Epithelial cell of esophagus (primary cell): ENCODE measurements at regions not wholly inside any gene's neighbourhood (a gene's known extent, or its start where the extent isn't known, plus 50 kb on each side); places are given as distances from the start of the nearest gene placed in this dataset.
"Not testable (repeated sequence)": the region's sequence is repeated elsewhere in the genome, so short reads cannot be mapped to it uniquely, and the experiment has no call there.

Experiments used
- DNase-seq: peaks from one replicate; pipeline ENCODE4 v3.0.0; 2010; ENCODE audit warnings: low read depth
- H3K4me3 ChIP-seq: 2 replicates; pipeline ENCODE4 v1.5.1; 2011; ENCODE audit warnings: mild to moderate bottlenecking, low read length, control low read depth
- TF ChIP-seq, protein P1 (sequence below): IDR thresholded peaks from 2 replicates; pipeline ENCODE4 v1.5.1; 2011; ENCODE audit warnings: low read depth, mild to moderate bottlenecking, low read length, control low read depth, inconsistent platforms; ENCODE audit not compliant: insufficient read depth; ENCODE audit errors: missing control alignments

DNA sequence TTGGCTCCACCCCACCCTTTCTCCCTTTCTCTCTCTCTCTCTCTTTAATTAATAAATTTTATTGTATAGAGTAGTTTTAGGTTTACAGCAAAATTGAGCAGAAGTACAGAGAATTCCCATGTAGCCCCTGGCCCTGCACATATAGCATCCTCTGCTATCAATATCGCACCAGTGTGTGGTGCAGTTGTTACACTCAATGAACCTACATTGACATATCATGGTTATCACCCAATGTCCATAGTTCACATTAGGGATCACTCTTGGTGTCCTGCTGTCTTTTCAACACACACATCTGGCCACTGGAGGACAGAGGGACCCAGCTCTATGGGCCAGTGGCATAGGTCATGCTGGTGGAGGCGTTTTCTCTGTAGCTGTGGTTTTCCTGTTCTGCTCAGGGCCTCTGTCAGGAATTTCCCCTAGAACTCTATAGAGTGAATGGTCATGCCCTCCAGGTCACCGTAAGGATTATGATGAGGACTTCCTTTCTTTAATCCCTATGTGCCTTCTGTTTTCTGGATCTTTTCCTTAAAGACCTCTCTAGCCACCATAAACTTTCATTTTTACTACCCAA is 98.2 kb upstream of the NAV2 start:
- TF ChIP-seq, protein P1, sequence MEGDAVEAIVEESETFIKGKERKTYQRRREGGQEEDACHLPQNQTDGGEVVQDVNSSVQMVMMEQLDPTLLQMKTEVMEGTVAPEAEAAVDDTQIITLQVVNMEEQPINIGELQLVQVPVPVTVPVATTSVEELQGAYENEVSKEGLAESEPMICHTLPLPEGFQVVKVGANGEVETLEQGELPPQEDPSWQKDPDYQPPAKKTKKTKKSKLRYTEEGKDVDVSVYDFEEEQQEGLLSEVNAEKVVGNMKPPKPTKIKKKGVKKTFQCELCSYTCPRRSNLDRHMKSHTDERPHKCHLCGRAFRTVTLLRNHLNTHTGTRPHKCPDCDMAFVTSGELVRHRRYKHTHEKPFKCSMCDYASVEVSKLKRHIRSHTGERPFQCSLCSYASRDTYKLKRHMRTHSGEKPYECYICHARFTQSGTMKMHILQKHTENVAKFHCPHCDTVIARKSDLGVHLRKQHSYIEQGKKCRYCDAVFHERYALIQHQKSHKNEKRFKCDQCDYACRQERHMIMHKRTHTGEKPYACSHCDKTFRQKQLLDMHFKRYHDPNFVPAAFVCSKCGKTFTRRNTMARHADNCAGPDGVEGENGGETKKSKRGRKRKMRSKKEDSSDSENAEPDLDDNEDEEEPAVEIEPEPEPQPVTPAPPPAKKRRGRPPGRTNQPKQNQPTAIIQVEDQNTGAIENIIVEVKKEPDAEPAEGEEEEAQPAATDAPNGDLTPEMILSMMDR, result no peak
- DNase-seq, result no peak

DNA sequence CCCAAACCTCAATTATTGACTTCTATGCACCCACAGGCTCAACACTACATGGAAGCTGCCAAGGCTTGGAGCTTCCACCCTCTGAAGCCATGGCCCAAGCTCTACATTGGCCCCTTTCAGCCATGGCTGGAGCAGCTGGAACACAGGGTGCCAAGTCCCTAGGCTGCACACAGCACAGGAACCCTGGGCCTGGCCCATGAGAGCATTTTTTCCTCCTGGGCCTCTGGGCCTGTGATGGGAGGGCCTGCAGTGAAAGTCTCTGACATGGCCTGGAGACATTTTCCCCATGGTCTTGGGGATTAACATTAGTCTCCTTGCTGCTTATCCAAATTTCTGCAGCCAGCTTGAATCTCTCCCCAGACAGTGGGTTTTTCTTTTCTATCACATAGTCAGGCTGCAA is 100.6 kb upstream of the NAV2 start:
- DNase-seq, H3K4me3 ChIP-seq: not testable (repeated sequence)

More for the DNA sequence above, 98.2 kb upstream of the NAV2 start:
- H3K4me3 ChIP-seq, result no peak overlapping the region

DNA sequence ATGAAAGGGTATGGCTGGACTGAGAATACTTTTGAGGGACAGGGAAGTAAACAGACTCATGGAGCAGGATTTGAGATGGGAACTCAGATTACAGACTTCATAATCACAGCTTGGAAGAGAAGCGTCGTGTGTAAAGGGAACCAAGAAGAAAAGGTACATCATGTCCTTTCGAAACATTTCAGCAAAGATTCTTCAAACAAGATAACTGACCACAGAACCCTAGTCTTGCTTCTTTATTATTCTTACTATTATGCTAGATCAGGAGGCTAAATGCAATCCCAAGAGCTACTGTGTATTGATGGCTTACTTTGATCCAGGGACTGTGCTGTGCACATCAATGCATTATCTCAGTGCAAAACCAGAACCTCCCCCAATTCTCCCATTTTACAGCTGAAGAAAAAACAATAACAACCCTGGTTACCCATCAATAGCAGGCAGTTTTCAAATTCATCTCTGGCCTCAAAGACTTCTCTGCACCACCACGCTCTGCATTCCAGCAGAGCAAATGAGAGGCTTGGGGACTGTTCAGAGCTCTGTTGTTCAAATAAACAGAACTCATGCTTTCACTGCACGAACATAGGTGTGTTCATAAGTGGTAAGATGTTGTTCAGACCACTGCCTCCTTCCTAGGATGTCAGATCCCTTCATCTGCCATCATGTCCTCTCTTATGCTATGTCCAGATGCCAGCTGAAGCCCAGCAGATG is 104.8 kb upstream of the NAV2 start:
- TF ChIP-seq, protein P1, result no peak
- H3K4me3 ChIP-seq, result no peak overlapping the region
- DNase-seq, result no peak

DNA sequence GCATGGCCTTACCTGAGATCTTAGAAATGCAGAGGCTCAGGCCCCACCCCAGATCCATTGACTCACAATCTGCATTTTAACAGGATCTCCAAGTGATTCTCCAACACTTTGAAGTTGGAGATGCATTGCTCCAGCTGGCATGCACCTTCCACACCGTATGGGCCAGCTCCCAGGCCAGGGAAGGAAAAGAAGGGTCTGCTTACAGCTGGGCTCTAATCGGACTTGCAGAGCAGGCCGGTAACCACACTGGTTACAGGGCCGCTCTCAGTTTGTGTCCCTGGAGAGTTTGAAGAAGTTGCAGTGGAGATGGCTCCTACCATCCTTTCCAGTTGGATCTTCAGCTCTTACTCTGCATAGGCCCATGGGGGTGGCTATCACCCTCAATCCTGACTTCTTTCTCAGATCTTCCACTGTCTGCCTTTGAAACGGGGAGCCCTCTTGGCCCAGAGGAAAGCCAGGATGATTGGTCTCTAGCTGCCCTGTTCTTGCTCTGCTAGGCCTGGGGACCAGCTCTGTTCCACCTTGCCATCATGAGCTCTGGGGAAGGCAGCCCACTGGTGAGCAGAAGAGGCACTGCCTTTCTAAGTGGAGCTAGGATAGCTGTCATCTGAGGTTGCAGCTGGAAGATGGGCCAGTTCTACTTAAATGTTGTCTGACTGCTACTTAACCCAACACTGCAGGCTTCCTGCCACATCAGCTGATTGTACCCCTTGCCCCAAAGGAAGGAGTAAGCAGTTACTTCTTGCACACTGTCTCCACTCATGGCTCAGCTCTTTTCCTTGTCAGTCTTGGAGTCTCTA is 105.6 kb upstream of the NAV2 start:
- no peak overlapping the region for H3K4me3 ChIP-seq
- TF ChIP-seq, protein P1, result no peak
- DNase-seq, result no peak

DNA sequence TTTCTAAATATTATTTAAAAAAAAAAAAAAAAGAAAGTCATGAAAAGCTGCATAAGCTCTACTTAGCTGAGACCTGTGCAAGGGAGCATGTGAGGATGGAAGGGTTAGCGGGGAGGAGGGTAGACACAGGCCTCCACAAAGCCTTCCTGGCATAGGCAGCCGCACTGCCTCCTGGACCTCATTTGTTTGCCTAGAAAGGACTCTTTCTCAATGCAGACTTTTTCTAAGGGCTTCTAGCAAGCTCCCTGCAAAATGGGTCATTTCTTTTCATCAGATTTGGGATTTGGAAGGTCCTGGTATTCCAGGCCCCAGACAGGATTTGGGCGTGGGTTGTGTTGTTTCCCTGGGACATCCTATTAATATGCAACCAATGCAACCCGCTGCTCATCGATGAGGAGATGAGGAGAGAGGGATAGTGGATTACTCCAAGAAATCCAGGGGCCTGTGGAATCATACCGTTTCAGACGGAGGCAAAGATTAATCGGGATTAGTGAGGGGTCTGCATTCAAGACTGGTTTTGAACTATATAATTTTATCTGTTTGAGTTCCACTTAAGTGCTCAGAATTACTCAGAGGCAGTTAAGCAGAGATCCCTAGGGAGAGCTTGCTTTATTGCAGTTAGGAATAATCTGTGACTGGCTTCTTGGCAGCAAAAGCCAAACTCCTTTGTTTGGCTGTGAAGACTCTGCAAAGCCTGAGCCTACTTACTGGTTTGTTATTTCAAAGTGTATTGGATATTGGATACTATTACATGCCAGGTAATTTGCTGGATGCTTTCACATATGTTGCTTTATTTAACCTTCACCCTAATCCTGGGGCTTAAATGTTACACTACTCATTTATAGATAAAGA is 106.9 kb upstream of the NAV2 start:
- TF ChIP-seq, protein P1, result no peak
- no peak overlapping the region for H3K4me3 ChIP-seq
- DNase-seq, result no peak

DNA sequence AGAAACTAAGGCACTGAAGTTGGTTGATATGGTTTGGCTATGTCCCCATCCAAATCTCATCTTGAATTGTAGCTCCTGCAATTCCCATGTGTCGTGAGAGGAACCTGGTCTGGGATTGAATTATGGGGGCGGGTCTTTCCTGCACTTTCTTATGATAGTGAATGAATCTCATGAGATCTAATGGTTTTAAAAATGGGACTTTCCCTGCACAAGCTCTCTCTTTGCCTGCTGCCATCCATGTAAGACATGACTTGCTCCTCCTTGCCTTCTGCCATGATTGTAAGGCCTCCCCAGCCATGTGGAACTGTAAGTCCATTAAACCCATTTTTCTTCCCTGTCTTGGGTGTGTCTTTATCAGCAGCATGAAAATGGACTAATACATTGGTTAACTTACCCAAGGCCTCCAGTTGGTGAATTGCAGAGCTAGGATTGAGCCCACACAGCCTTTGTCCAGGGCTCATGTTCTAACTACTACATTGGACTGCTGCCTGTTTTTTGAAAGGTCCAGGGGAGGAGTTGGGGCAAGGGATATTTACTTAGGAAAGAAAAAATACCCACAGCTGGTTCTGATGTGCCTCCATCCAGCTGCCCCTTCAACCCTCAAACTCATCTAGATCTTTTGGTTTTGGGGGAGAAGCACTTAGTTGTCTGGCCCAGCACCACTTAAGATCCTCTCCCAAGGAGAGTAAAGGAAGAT is 107.8 kb upstream of the NAV2 start:
- TF ChIP-seq, protein P1, result no peak
- DNase-seq, result no peak
- no peak overlapping the region for H3K4me3 ChIP-seq
